ENCODE measurements at regions not wholly inside any gene's neighbourhood (a gene's known extent, or its start where the extent isn't known, plus 50 kb on each side); places are given as distances from the start of the nearest gene placed in this dataset.

DNA sequence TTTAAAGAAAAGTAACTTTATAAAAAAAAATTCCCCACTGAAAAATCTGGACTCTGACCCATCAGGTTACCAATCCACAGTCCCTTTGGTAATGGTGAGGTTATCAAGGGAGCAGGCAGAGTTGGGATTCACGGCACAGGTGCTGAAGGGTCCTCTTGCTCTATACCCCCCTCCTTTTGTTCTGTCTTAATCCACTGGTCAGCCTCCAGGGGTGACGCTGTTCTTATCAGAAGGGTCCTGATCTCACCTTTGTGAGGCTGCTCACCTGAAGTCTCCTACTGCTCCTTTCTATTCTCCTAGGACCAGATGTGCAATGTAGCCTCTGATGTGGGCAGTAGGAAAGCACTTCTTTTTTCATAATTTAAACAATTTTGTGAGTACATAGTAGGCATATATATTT lies 80.6 kb upstream of the E2F8 start:
- ATAC-seq = no peak

GRCh38 chr11:19320827-19321226 lies 80.1 kb upstream of the E2F8 start:
- no peak for ATAC-seq

DNA sequence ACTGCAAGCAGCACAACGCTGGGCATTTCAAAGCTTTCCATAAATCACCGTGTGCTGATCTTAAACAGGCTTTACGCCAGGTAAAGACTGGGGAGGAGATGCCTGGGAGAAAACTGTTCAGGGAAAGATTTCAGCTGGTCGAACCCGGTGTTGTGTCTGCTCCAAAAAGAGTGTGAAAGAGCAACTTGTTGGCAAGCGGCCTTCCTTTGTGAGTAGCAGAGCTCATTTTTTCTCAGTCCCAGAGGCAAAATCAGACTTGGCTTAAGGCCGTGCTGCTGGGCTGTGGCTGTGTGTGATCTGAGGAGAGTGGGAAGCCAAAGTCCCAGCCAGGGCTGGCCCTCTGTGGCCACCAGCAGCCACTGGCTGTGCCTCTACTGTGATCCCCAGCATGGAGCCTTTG lies 75.7 kb upstream of the E2F8 start:
- ATAC-seq = no peak

GRCh38 chr11:19315511-19315910 lies 74.8 kb upstream of the E2F8 start:
- no peak for ATAC-seq

- ATAC-seq = no peak
These were observed 72.4 kb upstream of the E2F8 start for GRCh38 chr11:19313140-19313539.

DNA sequence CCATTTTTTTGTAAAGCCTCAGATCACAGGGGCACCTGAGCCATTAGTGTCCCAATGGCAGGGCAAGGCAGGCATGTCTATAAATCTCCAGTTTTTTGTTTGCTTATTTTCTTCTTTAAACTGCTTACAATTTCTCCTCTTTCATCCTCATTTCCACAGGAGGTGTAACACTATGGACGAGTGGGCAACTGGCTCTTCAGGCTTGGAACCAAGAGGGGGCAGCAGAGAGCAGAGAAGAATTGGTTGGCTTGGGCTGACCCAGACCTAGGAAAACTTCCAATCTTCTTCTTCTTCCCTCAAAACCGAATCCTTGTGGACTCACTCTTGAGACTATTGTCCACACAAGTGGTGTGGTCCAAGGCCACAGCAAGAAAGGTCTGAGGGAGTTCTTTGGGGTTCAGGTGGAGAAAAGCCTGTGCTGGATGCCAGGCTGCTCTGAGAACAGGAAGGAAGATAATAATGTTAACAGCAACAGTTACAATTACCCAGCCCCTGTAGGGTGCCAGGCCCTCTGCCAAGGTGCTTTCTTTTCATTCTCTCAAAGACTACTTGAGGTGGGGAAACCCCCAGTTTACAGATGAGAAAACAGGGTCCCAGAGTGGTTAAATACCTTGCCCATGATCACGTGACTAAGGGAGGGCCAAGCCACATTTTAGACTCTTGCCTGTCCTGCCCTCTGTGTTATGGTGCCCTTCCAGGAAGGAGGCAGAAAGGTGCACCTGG lies 70.7 kb upstream of the E2F8 start:
- no peak for ATAC-seq

GRCh38 chr11:19307498-19307897 lies 66.8 kb upstream of the E2F8 start:
- ATAC-seq = no peak

GRCh38 chr11:19306179-19306944 lies 65.6 kb upstream of the E2F8 start:
- ATAC-seq = no peak

DNA sequence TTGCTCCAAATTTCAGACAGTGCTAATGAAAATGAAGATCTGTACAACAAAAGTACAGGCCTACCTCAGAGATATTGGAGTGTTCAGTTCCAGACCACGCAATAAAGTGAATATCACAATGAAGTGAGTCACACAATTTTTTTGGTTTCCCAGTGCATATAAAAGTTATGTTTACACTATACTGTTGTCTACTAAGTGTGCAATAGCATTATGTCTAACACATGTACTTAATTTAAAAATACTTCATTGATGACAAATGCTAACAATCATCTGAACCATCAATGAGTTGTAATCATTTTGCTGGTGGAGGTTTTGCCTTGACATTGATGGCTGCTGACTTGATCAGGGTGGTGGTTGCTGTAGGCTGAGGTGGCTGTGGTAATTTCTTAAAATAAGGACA lies 60.6 kb upstream of the E2F8 start:
- no peak for ATAC-seq

DNA sequence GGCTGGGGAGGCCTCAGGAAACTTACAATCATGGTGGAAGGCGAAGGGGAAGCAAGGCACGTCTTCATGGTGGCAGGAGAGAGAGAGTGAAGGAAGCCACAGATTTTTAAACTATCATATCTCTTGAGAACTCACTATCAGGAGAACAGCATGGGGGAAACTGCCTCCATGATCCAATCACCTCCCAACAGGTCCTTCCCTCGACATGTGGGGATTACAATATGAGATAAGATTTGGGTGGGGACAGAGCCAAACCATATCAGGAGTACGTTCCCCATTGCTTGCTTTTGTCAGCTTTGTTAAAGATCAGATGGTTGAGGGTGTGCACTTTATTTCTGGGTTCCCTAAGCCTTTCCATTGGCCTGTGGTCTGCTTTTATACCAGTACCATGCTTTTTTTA lies 53.7 kb upstream of the E2F8 start:
- no peak for ATAC-seq

- no peak for ATAC-seq
These were observed 50.3 kb upstream of the E2F8 start for GRCh38 chr11:19291064-19291463.

Measured in activated CD4-positive, CD25-positive, alpha-beta regulatory T cell treated with anti-CD3 and anti-CD28 coated beads, Interleukin-2, amount 50 U/mL, for 24 hours (primary cell).